Fibroblast of the conjunctiva (primary cell): ENCODE measurements at regions not wholly inside any gene's neighbourhood (a gene's known extent, or its start where the extent isn't known, plus 50 kb on each side); places are given as distances from the start of the nearest gene placed in this dataset.
"Not testable (repeated sequence)": the region's sequence is repeated elsewhere in the genome, so short reads cannot be mapped to it uniquely, and the experiment has no call there.

Experiments used
- DNase-seq: peaks from one replicate; pipeline ENCODE4 v3.0.0-alpha.2; 2010; ENCODE audit warnings: low read depth

- no peak for DNase-seq
Observed at GRCh38 chr2:116769514-116769913, 1045.0 kb upstream of the DDX18 start.

- DNase-seq, result no peak
Observed at GRCh38 chr2:116776556-116776955, 1037.9 kb upstream of the DDX18 start.

- no peak for DNase-seq
Observed at GRCh38 chr2:116787848-116788247, 1026.6 kb upstream of the DDX18 start.

- DNase-seq, result no peak
Observed at GRCh38 chr2:116802671-116803070, 1011.8 kb upstream of the DDX18 start.

GRCh38 chr2:116804901-116805300, 1009.6 kb upstream of the DDX18 start:
- no peak for DNase-seq

DNA sequence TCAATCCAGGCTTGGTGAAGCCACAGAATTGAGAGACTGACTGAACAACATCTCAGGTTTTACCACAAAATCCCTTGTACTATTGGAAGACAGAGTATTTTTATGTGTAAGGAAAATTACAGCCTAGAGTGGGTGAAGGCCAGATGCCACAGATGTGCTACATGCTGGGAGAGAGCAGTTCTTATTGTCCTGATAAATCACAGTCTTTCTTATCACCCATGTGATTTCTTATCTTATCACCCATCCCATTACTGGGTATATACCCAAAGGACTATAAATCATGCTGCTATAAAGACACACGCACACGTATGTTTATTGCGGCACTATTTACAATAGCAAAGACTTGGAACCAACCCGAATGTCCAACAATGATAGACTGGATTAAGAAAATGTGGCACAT, 1008.0 kb upstream of the DDX18 start:
- not testable (repeated sequence) for DNase-seq

- DNase-seq, result peak; percentile 5
Observed at GRCh38 chr2:116809109-116809508, 1005.4 kb upstream of the DDX18 start.

- peak; percentile 1 for DNase-seq
Observed at GRCh38 chr2:116810071-116810470, 1004.4 kb upstream of the DDX18 start.

DNA sequence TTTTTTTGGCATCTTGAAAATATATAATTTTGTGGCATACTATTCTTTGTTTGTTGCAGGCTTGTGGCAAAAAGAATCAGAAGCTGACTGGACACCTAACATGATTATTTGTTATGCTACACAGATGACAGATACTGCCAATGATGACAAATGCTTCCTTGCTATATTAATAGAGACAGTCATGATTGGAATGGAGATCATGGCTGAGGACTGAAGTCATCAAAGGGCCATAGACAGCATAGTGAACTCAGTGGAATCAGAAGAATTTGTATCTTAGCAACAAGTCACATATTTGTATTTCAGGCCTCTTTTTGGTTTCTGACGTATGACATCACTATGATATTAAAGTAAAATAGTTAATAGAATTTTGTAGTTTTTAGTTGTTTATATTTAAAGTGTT, 1003.8 kb upstream of the DDX18 start:
- DNase-seq, result peak; percentile 3

- DNase-seq, result no peak
Observed at GRCh38 chr2:116819355-116819754, 995.1 kb upstream of the DDX18 start.

- no peak for DNase-seq
Observed at GRCh38 chr2:116820986-116821385, 993.5 kb upstream of the DDX18 start.

GRCh38 chr2:116829543-116829942, 984.9 kb upstream of the DDX18 start:
- DNase-seq, result not testable (repeated sequence)

DNA sequence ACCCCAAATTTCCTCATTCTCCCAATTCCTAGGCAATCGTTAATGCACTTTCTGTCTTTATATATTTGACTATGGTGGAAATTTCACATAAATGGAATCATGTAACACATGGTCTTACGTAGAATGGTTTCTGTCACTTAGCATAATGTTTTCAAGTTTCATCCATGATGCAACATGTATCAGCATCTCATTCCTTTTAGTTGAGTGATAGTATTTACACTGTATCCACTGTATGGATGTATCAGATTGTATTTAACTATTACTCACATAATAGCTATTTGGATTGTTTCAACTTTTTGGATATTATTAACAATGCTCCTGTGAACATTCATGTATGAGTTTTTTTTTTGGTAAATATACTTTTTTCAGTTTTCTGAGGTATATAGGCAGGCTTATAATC, 982.3 kb upstream of the DDX18 start:
- DNase-seq, result no peak

DNA sequence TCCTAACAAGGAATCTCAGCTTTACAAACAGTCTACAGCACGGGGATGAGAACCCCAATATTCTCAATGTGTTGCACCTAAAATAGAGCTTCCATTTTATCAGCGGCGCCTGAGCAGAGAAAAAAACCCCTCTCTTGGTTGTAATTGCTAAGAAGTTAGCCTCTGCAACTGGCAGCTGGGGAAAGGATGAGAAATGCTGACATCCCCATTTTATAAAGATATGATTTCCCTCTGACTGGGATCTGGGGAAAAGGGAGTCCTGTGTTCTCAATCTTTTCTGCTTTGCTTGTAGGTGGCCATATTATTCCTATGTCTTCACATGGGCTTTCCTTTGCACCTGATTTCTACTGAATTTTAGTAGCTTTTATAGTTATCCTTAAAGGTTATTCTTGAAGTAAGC, 981.4 kb upstream of the DDX18 start:
- DNase-seq, result no peak

GRCh38 chr2:116842164-116842563, 972.3 kb upstream of the DDX18 start:
- DNase-seq, result no peak

- no peak for DNase-seq
Observed at GRCh38 chr2:116859708-116860107, 954.8 kb upstream of the DDX18 start.

- no peak for DNase-seq
Observed at GRCh38 chr2:116874021-116874420, 940.5 kb upstream of the DDX18 start.

DNA sequence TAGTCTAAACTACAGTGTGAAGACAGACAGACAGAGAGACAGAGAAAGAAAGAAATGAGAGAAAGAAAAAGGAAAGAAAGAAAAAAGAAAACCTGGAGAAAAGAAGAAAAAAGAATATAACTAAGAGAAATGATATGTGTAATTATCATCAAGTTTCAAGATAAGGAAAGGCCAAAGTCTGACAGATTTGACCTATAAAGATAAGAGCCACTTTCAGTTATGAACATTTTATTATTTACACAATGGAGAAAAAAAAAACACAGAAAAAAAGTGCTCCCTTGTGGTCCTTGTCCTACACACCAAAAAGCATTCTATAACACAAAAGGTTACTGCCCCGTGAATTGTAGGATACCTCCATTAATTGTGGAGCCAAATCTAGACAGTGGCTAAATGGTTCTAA, 937.2 kb upstream of the DDX18 start:
- DNase-seq, result no peak

- DNase-seq, result no peak
Observed at GRCh38 chr2:116877944-116878343, 936.5 kb upstream of the DDX18 start.

GRCh38 chr2:116879650-116880160, 934.8 kb upstream of the DDX18 start:
- no peak for DNase-seq

- DNase-seq, result no peak
Observed at GRCh38 chr2:116891191-116891590, 923.3 kb upstream of the DDX18 start.

GRCh38 chr2:116911540-116911939, 903.0 kb upstream of the DDX18 start:
- no peak for DNase-seq

DNA sequence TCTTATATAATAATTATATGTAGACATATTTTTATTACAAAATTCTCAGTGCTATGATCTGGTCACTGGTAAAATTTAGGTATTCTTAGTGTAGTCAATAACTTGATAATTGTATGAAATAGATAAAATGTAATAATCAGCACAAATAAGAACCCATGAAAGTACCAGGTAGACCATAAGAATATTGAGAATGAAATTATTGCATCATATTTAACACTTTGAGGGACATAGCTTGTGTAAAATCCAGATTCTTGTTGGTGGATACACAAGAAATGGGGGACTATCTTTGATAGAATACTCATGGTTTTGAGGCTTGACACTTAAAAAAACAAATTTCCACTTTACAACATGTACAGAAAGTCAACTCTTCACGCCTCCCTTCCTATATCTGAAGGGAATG, 898.8 kb upstream of the DDX18 start:
- DNase-seq, result no peak

DNA sequence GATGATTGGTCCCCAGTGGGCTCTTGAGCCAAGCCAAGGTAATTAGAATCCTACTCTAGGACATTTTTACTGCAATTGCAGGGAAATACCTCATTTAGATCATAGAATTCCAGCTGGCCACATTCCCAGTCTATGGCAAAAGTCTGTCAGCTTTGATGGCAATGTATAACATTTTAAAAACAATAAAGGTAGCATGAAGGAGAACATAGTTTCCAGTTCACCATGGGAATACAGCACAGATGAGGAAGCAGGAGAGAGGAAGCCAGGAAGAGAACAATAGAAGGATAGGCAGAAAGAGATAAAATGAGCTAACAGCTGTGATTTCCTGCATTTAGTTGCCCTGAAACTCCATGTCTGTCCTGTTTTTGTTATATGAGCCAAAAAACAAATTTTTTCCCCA, 897.3 kb upstream of the DDX18 start:
- DNase-seq, result no peak

- no peak for DNase-seq
Observed at GRCh38 chr2:116918574-116918973, 895.9 kb upstream of the DDX18 start.
